ENCODE measurements at regions not wholly inside any gene's neighbourhood (a gene's known extent, or its start where the extent isn't known, plus 50 kb on each side); places are given as distances from the start of the nearest gene placed in this dataset.

DNA sequence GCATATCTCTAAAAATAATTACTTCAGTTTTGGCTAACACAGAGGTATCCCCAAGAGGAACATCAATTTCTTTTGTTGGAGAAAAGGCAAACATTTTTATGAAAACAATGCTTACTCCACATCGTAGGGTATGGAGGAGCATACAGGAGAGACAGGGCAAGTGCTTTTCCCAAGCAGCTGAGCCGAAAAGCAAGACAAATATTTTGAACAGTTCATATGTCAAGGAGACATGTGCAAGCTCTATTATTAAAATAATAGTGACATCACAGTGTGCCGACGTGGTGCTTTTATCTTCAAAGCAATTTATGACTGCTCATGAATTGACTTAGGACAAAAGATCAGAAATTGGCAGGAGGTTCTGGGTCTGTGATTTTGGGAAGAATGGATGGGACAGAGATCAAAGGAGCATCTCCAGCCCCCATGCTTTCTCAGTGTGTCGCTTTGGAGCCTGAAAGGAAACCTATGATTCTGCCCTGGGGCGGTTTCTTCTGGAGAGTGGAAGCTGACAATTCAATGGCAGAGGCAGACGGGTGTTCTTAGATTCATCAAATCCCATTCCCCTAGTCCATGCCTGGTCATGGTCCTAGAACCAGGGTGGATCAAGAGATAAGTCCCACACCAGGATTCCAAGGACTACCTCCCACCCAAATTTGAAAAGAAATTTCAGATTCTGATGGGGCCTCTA, 97.1 kb downstream of the JCAD start:
- DNase-seq: no peak

DNA sequence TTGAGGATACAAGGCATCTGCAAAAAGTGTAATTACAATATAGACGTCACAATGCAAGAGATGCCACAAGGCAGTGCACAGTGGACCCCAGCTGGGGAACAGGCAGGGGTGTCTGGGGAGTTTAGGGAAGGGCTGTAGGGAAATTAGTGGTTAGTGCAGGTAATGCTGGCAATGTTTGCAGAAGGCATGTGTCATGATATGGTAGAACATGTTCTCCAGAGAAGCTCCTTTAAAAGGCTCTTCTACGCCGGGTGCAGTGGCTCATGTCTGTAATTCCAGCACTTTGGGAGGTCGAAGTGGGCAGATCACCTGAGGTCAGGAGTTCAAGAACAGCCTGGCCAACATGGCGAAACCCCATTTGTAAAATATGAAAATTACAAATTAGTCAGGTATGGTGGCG, 98.0 kb downstream of the JCAD start:
- no peak for DNase-seq

DNA sequence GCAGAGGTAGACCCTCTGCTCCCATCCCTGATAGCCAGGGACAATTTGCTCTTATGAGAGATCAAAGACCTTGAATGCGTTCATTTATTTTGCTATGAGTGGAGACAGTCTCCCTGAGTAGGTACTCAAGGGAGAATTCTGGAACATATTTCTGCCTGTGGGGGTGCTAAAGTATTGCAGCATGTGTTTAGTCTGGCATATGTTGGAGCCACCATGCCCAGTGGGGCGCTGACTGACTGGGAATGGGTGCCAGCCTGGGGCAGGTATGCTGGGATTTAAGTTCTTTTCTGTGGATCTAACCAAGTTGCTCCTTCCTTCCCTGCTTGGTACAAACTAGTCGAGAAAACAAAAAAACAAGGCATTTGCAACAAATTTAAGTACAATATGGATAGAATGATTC, 99.1 kb downstream of the JCAD start:
- no peak for DNase-seq

DNA sequence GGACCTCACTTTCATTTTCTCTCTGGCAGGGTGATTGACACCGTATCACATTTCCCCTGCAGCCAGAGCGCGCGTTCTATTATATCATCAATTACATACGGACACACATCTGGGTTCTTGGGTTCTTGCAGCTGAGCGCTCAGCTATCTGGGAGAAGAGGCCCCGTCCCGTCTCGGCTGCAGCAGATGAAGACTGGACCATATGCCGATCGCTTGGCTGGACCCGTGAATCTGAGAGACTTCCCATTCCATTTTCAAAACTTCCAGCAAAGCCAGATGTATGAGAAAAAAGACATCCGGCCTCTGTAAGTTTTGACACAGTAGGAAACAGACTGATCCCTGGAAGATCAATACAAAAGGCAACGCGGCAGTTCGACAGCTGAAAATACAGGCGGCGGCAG, 99.8 kb downstream of the JCAD start:
- peak; percentile 68 for DNase-seq

DNA sequence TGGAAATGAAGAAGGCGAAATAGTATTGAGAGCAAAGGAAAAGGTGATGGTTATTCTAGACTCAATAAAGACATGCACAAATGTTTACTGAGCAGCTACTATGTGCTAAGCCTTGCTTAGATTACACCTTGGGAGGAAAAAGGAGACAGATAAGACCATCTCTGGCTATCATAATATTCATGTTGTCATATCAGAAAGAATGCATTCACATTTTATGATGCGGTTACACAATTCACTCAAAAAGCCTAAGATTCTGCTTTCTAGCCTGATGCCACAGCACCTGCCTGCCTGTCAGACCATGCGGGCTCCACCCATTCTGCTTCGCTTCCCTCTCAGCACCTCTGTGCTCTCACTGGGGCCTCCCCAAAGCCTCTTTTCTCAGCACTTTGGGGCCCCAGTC, 100.9 kb downstream of the JCAD start:
- DNase-seq: no peak

DNA sequence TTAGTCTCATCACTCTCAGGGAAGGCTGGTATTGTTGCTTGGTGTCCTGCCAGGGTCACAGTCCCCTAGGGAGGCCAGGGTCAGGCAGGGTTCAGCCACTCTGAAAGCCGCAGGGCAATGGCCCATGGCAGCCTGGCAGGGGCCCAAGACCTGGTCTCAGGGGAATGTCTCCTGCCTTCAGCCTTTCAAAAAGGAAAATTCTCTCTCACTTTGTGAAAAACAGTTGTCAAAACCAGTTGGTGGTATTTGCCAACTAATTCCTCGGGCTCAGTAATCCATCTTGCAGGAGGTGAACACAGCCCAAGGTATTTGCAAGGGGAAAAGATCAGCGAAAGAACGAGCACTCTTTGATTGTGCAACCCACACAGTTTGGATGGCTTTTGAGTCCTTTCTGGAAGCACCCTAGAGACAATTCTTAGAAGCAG, 101.5 kb downstream of the JCAD start:
- DNase-seq: peak; percentile 54

DNA sequence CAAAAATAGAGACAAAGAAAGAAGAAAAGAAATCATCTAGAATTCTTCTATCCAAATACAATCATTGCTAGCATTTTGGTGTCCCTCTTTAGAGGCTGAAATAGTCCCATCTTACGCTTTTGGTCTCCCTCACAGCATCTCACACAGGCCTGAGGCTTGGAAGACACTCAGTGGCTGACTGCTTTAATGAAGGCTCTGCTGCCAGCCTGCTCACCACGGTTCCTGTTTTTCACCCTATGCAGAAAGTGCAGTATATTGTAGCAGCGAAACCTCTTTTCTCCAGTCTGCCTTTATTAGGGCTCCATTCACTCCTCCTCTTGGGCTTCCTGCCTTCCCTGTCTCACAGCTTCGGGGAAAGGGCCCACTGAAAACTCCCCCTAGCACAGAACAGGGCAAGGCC, 102.2 kb downstream of the JCAD start:
- DNase-seq: no peak

DNA sequence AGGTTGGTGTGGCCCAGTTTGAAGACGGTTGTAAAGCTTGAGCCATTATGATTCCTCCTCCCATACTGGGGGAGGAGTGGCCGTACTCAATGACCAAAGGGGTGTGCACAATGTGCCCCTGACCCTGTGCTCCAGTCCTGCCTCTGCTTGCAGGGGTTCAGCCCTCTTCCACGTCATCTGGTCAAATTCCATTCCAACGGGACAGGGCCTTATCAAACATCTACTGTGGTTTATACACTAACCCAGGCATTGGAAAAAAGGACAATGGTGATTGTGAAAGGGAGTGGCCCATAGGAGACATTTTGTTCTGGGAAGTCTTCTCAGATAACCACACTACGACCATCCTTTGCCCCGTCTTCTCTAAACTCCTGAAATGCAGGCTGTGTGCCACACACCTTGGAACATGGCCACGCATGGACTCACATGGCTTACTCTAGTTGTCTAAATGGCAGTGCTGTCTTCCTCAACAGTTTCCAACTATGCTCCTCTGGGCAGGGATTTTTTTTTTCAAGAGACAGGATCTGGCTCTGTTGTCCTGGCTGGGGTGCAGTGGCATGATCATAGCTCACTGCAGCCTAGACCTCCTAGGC, 103.0 kb downstream of the JCAD start:
- no peak for DNase-seq

DNA sequence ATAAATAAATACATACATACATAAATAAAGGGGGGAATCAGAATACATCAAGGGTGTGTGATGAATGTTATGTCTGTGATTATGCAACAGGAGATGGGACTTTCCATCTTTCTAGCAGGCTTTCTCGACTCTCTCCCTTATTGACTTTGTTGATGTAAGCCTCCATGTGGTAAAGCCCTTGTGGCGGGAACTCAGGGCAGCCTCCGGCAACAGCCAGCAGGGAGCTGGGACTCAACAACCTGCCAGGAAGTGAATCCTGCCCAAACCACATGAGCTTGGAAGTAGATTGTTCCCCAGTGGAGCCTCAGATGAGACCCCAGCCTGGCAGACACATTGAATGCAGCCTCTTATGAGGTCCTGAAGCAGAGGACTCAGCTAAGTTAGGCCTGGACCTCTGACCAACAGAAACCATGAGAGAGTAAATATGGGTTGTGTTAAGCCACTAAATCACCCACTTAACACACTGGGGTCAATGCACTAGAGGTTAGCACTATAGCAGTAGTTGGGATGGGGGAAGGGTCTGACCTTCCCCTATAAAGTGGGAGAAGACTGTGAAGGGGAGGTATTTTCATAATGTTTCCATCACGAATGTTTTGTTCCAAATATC, 104.0 kb downstream of the JCAD start:
- peak; percentile 31 for DNase-seq

DNA sequence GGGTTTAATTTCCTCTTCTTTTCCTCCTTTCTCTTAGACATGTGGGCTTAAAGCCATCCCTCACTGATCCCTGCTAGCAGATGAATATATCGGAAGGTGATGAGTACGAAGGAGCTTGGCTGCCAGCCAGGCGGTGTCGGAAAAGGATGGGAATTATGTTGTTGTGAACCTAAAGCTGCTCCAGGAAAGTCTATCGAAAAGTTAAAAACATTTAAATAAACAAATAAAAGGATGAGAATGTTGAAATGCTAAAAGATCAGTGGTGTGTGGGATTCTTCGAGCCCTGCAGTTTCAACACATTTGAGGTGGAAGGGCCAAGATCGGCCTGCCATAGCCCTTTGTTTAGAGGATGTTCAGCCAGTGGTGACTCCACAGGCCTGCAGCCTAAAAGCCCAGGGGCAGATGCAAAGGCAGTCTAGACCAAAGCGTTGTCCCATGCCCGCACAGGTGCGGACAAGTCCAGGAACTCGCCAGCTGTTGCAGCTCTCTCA, 107.9 kb downstream of the JCAD start:
- DNase-seq: peak; percentile 35

DNA sequence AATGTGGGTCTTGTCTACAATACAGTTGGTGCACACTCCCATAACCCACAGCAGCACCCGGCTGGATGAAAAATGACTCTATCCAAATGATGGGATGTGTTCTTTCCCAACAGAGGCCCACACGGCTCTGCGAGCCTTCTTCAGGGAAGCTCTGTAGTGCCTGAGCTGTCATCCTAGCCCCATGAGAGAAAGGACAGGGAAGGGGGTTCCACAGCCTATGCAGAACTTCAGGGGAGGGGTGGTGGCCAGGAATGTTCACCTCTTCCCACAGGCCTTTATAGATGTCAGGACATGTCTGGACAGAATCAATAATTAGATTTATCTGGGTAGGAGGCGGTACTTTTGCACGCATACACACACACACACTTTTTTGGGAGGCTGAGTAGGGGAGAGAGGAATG, 109.0 kb downstream of the JCAD start:
- DNase-seq: no peak

DNA sequence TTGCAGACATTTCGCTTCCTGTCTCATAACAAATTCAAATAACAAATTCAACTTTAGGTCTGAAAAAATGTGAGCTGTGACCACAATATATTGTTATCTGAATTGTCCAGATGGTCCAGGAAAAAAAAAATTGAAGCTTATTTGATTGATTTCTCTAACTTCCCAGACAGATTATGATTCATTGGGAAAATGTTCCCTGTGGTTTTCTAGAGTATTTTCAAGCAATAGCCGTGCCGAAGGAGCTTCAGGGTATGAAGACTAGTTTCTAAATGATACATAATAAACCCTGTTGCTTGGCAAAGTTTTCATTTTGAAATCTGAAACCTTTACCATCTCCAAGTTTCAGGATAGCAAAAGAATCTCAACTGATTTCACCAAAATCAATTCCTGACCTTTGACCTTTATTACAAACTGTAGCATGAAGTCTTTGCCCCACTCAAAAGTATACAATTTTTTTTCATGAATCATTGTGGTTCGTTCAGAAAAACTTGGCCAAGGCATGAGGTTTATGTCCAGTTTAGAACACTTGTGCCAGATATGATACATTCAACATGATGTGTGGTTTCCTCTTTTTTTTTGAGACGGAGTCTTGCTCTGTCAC, 109.9 kb downstream of the JCAD start:
- no peak for DNase-seq

DNA sequence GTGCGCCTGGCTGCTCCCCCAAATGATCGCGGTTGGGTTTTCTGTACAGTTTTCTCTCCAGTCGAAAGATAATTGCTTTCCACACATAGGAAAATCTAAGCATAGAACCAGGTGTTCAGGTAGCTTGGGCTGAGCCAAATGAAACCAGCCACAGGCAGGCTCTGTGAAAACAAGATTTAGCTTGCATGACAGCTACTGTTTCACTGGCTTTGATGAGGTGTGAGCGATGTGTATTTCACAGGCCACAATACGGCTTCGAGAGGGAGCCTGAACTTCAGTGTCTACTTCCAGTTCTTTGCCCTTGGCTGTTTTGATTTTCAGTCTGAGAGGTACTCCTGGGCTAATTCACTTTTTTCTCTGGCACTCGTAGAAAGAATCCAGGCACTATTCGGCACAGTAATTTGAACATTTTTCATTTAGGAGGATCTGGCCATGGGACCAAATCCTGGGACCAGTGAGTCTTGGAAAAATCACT, 110.5 kb downstream of the JCAD start:
- DNase-seq: peak; percentile 61

DNA sequence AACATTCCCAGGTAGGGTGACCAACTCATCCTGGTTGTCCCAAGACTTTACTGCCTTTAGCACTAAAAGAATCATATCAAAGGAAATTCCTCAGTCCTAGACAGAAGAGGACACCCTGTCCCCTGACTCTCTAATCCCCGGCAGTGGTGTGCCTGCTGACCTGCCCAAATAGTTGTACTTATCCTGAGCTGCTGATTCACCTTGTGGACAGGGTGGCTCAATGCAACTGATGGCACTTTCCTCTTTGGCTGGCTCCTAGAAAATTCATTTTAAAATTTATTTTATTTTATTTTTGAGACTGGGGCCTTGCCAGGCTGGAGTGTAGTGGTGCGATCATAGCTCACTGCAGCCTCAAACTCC, 111.7 kb downstream of the JCAD start:
- no peak for DNase-seq

DNA sequence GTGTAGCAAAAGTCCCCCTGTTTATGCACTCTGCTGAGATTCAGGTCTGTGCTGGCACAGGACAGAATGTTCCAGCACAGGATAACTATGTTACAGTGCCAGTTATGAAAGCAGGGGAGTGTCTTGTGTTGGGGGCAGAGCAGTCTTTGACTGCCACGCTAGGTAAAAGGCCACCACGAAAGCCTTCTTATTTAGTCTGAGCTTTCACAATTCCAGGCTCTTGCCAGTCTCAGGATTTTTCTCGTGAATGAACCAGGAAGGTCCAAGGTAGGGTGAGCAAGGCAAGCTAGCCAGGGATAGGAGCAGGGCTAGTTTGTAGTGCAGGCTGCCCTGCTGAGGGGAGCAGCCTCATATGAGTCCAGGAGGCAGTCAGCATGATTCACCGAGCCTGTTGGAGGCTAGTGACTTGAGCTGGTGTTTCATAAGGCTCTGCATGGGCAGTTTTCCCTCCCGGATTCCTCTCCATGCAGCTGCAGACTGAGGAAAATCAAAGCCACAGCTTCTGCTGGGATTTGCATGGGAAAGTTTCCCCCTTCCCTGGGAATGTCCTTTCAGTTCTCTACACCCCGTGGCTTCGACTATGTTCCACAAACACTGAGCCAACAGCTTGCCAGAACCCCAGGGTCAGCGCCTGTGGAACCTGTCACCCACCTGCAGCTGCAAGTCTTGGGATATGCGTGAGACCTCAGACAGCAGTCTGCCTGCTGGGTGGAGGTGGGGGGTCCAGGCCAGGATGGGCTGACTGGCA, 112.3 kb downstream of the JCAD start:
- peak; percentile 33 for DNase-seq

DNA sequence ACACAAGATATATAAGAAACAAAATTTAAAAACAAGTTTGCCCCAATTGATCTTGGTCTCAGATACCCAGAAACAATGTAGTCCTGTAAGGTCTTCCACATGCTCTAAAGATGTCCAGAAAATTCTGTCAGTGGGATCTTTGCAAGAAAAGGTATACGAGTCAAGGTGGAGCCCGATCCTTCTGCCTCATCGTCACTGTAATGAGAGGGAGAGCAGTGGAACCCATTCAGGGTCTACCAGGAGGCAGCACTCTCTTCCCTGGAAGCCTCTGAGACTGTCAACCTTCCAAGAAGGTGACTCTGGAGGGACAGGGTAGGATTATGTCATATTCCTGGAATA, 112.8 kb downstream of the JCAD start:
- DNase-seq: no peak

DNA sequence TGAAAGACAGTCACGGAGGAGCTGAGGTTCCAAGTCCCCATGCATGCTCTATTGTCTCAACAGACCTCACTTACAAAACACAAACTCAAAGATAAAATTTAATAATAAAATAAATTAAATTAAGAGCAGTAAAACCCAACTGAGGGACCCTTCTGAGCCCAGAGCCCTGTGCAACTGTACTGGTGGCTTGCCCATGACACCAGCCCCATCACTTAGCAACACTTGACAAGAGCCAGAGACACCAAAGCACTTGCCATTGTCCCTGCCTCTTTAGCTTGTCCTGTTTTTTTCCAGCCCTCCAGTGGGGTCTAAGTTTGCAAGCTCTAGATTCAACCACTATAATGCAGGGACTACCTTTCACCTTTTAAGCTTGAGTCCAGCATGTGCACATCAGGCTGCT, 117.9 kb downstream of the JCAD start:
- no peak for DNase-seq

DNA sequence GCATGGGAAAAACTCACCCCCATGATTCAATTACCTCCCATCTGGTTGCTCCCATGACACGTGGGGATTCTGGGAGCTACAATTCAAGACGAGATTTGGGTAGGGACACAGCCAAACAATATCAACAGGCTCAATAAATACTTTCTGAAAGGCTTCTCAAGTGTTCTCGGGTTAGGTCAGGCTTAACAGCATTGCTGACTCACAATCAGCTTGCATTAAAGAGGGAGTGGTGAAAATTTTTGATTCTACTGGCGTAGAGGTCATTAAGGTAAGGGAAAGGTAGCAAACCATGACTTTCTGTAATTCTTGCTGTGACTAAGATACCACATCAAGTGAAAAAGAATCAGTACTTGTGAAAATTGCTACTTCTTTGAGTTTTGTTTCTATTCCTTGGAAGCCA, 126.4 kb downstream of the JCAD start:
- no peak for DNase-seq

DNA sequence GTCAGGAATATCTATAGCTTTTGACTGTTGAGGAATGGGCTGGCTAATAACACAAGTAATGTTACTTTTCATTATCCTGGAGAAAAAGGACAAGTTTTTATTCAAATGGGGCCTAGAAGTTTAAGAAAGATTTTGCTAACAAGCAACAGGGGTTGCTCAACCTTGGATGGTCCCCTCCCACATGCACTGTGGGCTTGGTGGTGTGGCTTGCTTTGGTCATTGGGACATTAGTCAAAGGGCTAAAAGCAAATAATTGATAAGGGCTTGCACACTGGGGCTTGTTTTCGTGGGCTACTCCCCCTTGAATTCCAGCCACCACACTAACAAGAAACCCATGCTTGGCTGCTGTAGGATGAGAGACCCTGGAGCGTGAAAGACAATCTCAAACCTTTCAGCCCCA, 127.6 kb downstream of the JCAD start:
- DNase-seq: no peak

DNA sequence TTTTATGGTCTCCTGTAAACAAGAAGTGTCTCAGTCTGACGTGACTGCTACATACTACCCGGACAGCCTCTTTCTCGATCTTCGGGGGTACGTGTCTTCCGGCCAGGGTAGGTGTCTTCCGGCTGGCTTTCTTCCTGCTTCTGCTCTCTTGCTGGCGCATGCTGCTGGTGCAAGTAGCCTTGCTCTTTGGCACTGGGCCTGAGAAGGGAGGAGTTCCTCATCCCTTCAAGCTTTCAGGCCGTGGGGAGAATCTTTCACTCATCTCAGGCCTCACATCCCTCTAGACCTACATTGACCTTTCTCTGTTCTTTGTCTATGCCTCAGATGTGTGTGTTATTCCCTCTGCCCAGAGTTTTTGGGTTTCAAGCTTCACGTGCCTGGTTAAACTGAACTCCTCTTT, 130.4 kb downstream of the JCAD start:
- no peak for DNase-seq

DNA sequence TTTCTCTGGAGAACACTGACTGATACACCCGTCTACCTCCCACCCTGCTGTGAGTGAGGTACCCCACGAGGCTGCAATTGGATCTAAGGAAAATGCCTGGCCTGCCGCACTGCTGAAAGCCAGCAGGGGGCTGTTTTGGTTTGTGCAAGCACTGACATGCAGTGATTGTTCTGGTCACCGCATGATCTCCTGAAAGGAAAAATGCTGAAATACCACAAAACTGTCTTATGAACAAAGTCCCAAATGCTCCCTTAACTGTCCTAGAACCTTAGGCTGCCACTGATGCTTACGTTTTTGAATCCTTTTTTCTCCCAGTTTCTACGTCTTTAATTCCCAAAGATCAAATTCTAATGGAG, 132.7 kb downstream of the JCAD start:
- no peak for DNase-seq

DNA sequence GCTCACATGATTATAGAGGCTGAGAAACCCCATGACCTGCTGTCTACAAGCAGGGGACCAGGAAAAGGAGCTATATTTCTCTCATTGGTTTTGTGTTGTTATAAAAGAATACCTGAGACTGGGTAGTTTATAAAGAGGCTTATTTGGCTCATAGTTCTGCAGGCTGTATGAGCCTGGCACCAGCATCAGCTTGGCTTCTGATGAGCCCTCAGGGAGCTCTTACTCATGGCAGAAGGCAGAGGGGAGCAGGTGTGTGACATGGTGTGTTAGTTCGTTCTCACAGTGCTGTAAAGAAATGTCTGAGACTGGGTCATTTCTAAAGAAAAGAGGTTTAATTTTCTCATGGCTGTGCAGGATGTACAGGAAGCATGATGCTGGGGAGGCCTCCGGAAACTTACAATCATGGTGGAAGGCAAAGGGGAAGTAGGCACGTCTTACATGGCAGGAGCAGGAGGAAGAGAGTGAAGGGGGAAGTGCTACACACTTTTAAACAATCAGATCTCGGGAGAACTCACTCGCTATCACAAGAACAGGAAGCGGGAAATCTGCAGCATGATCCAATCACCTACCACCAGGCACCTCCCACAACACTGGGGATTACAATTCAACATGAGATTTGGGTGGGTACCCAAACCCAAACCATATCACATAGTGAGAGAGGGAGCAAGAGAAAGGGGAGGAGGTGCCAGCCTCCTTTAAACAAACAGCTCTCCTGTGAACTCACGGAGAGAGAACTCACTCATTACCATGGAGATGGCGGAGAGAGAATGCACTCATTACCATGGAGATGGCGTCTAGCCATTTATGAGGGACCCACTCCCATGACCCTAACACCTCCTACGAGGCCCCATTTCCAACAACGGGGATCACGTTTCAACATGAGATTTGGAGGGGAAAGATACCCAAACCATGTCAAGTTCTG, 133.4 kb downstream of the JCAD start:
- DNase-seq: no peak
